CD4-positive, CD25-positive, alpha-beta regulatory T cell (primary cell): ENCODE measurements at regions not wholly inside any gene's neighbourhood (a gene's known extent, or its start where the extent isn't known, plus 50 kb on each side); places are given as distances from the start of the nearest gene placed in this dataset.

Source experiments
- ATAC-seq, 2 donors: fragments of 150-1000 bp; cut with Tn5 transposase; one replicate each; pipeline ENCODE4 v1.10.0; 2021; ENCODE audit warnings: low read depth in 2 of 2, moderate number of reproducible peaks in 2 of 2, moderate library complexity in 1 of 2
- DNase-seq, 3 donors: peaks; one replicate each; pipeline versions ENCODE4 v3.0.0 to v3.0.0-alpha.2; 2012 to 2022; ENCODE audit warnings: mixed read lengths in 1 of 3
- H3K27ac ChIP-seq: one replicate; pipeline ENCODE4 v1.7.0; 2013; ENCODE audit warnings: mild to moderate bottlenecking, low read length; ENCODE audit not compliant: insufficient read depth, poor library complexity, severe bottlenecking
- H3K27me3 ChIP-seq: one replicate; pipeline ENCODE4 v1.7.0; 2013; ENCODE audit warnings: low read length; ENCODE audit not compliant: control insufficient read depth, insufficient read depth
- H3K36me3 ChIP-seq: one replicate; pipeline ENCODE4 v1.7.0; 2013; ENCODE audit warnings: mild to moderate bottlenecking, low read length, moderate library complexity; ENCODE audit not compliant: control insufficient read depth, insufficient read depth
- H3K4me1 ChIP-seq: 2 replicates; pipeline ENCODE4 v1.7.0; 2013; ENCODE audit warnings: mild to moderate bottlenecking, low read length; ENCODE audit not compliant: insufficient read depth, control insufficient read depth, poor library complexity, severe bottlenecking
- H3K4me3 ChIP-seq: one replicate; pipeline ENCODE4 v1.7.0; 2013; ENCODE audit warnings: low read depth, mild to moderate bottlenecking, low read length, moderate library complexity
- H3K9me3 ChIP-seq, 2 experiments: 1 replicate in 1 of 2; 2 replicates in 1 of 2; pipeline ENCODE4 v1.7.0; 2013; ENCODE audit warnings: low read length in 2 of 2, mild to moderate bottlenecking in 1 of 2, moderate library complexity in 1 of 2; ENCODE audit not compliant: control insufficient read depth in 2 of 2
- H3K27ac Mint-ChIP-seq, 3 donors: one replicate each; pipeline ENCODE4 v1.8.0; 2020 to 2022; ENCODE audit warnings: mild to moderate bottlenecking in 3 of 3, mixed read lengths in 3 of 3, moderate library complexity in 2 of 3
- H3K27me3 Mint-ChIP-seq: one replicate; pipeline ENCODE4 v1.8.0; 2022; ENCODE audit warnings: mild to moderate bottlenecking, mixed read lengths
- H3K36me3 Mint-ChIP-seq: one replicate; pipeline ENCODE4 v1.8.0; 2020; ENCODE audit warnings: mixed read lengths
- H3K4me1 Mint-ChIP-seq, 4 donors: one replicate each; pipeline ENCODE4 v1.8.0; 2020 to 2022; ENCODE audit warnings: mixed read lengths in 4 of 4, mild to moderate bottlenecking in 1 of 4
- H3K4me3 Mint-ChIP-seq, 4 donors: one replicate each; pipeline ENCODE4 v1.8.0; 2020 to 2022; ENCODE audit warnings: mild to moderate bottlenecking in 4 of 4, mixed read lengths in 4 of 4, moderate library complexity in 3 of 4
- H3K9me3 Mint-ChIP-seq, 7 donors: one replicate each; pipeline ENCODE4 v1.8.0; 2020 to 2022; ENCODE audit warnings: mixed read lengths in 7 of 7, mild to moderate bottlenecking in 3 of 7, moderate library complexity in 2 of 7

GRCh38 chr3:177752831-177753230 is 555.5 kb upstream of the TBL1XR1 start:
- peaks cover 0 to 4% (median under 1%) of the 10 kb centered on the region in 4 donors for H3K4me1 Mint-ChIP-seq
- H3K27ac ChIP-seq = no peak overlapping the region
- H3K9me3 ChIP-seq = no peaks in the 10 kb centered on the region
- ATAC-seq = no peak
- no peak overlapping the region for H3K4me3 ChIP-seq
- H3K27ac Mint-ChIP-seq = peak overlapping the region in 1 of 3 donors; percentile 45
- no peaks in the 10 kb centered on the region for H3K27me3 Mint-ChIP-seq
- no peak for DNase-seq
- H3K27me3 ChIP-seq = no peaks in the 10 kb centered on the region
- H3K4me3 Mint-ChIP-seq = no peak overlapping the region
- no peaks in the 10 kb centered on the region for H3K4me1 ChIP-seq
- no peaks in the 10 kb centered on the region for H3K36me3 Mint-ChIP-seq
- no peaks in the 10 kb centered on the region for H3K36me3 ChIP-seq
- H3K9me3 Mint-ChIP-seq = no peaks in the 10 kb centered on the region

DNA sequence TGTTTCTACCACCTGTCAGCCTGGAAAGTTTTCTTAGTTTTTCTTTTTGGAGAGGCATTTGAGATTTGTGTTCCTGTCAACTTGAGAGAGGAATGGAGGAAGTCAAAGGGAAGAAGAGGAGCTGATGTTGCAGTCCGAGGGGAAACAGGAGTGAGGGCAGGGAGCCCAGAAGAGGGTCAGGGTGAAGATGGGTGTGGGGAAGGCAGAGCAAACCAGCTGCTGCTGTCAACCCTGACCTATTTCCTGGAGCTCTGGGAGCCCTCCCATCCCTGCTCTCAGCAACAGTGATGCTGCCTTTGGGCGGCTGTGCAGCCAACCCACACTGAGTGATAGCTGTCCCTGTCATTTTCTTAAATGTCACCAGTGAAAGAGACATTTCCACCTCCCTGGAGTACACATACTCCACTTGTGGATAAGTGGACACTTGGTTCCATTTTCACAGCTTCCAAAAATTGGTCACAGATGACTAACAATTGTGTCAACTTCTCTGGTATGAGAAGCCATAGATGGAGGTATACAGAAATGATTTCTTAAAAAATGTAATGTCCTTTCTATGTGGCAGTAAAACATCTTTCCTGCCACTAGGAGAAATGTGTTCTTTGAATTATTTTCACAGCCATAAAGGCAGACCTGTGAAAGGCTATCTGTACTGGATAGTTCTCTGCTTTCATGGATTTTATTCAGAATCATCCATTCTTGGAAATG is 556.3 kb upstream of the TBL1XR1 start:
- Histone ChIP-seq H3K27ac (no peak overlapping the region), H3K9me3 (no peaks in the 10 kb centered on the region), H3K27me3 (no peaks in the 10 kb centered on the region), H3K4me1 (no peaks in the 10 kb centered on the region), H3K4me3 (no peak overlapping the region), H3K36me3 (no peaks in the 10 kb centered on the region)
- H3K4me1 Mint-ChIP-seq = peaks cover 0 to 4% (median under 1%) of the 10 kb centered on the region in 4 donors
- no peaks in the 10 kb centered on the region for H3K27me3 Mint-ChIP-seq
- peaks cover 0 to 3% (median 0%) of the 10 kb centered on the region in 7 donors for H3K9me3 Mint-ChIP-seq
- no peaks in the 10 kb centered on the region for H3K36me3 Mint-ChIP-seq
- ATAC-seq = no peak
- H3K4me3 Mint-ChIP-seq = no peak overlapping the region
- no peak for DNase-seq
- H3K27ac Mint-ChIP-seq = peak overlapping the region in 1 of 3 donors; percentile 45

DNA sequence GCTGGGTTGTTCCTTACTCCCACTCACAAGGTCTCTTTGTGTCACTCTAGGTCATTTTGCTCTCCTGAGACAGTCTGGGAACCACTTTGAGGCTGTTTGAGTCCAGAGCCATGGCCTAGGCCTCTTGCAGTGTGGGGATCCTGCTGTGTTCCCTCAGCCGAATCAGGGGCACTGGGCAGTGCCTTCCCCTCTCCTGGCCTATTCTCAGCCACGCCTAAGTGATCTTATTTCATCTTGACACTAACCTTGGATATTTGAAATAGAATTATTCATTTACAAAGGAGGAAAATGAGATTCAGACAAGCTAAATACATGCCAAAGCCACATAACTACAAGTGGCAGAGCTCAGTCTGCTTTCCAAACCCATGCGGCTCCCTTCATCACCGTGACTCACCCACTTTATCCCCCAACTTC is 557.2 kb upstream of the TBL1XR1 start:
- H3K4me1 ChIP-seq = no peaks in the 10 kb centered on the region
- no peak for ATAC-seq
- Mint-ChIP-seq H3K4me3 (no peak overlapping the region), H3K27me3 (no peaks in the 10 kb centered on the region), H3K9me3 (peaks cover 0 to 4% (median 0%) of the 10 kb centered on the region in 7 donors), H3K27ac (no peak overlapping the region), H3K4me1 (peaks cover 0 to 4% (median under 1%) of the 10 kb centered on the region in 4 donors), H3K36me3 (no peaks in the 10 kb centered on the region)
- H3K27ac ChIP-seq = no peak overlapping the region
- H3K36me3 ChIP-seq = no peaks in the 10 kb centered on the region
- no peaks in the 10 kb centered on the region for H3K9me3 ChIP-seq
- H3K4me3 ChIP-seq = no peak overlapping the region
- no peaks in the 10 kb centered on the region for H3K27me3 ChIP-seq
- DNase-seq = no peak

DNA sequence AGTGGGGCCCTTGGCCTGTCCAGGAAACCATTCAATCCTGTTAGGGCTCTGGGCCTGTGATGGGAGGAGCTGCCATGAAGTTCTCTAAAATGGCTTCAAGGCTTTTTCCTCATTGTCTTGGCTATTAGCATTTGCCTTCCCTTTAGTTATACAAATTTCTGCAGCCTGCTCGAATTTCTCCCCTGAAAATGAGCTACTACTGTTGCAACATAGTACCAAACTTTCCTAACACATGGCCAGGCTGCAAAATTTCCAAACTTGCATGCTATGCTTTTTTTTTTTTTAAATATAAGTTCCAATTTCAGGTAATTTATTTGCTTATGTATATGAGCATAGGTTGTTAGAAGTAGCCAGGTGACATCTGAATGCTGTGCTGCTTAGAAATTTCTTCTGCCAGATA is 560.8 kb upstream of the TBL1XR1 start:
- Mint-ChIP-seq H3K9me3 (peaks cover 0 to 8% (median 0%) of the 10 kb centered on the region in 7 donors), H3K4me1 (no peaks in the 10 kb centered on the region), H3K4me3 (no peak overlapping the region), H3K27ac (no peak overlapping the region), H3K27me3 (no peaks in the 10 kb centered on the region), H3K36me3 (no peaks in the 10 kb centered on the region)
- Histone ChIP-seq H3K27me3 (no peaks in the 10 kb centered on the region), H3K36me3 (no peaks in the 10 kb centered on the region), H3K9me3 (no peaks in the 10 kb centered on the region), H3K27ac (no peak overlapping the region), H3K4me3 (no peak overlapping the region), H3K4me1 (no peaks in the 10 kb centered on the region)
- ATAC-seq = no peak
- no peak for DNase-seq

- Mint-ChIP-seq H3K9me3 (peaks cover 0 to 9% (median 1%) of the 10 kb centered on the region in 7 donors), H3K36me3 (no peaks in the 10 kb centered on the region), H3K27me3 (no peaks in the 10 kb centered on the region), H3K27ac (no peak overlapping the region), H3K4me3 (no peak overlapping the region), H3K4me1 (peaks cover 0 to 3% (median 0%) of the 10 kb centered on the region in 4 donors)
- Histone ChIP-seq H3K9me3 (no peaks in the 10 kb centered on the region), H3K4me1 (no peaks in the 10 kb centered on the region), H3K36me3 (no peaks in the 10 kb centered on the region), H3K27ac (no peak overlapping the region), H3K27me3 (no peaks in the 10 kb centered on the region), H3K4me3 (no peak overlapping the region)
- DNase-seq (no peak), ATAC-seq (no peak)
Measured at GRCh38 chr3:177760803-177761202, 563.5 kb upstream of the TBL1XR1 start.

DNA sequence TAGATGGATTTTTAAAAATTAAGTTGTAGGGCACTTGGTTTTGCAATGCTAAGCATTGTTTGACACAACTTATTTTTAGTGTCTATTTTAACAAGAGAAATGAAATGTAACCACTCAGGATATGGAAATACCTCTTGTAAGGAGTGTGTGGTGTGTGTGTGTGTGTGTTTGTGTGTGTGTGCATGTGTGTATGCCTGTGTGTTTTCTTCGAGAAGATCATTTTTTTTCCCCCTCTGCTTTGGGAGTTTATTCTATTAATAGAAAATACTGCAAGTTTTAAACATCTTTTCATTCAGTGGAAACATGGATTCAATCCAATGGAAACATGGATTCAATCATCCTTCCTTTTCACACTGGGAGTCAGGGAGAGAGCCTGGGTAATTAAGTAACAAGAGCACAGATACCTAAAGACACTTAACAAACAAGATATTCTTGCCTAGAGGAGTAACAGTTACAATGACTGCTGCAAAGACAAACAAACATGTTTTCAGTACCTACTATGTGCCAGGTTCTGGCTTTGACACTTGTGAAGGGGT is 567.2 kb upstream of the TBL1XR1 start:
- Mint-ChIP-seq H3K9me3 (peaks cover 0 to 11% (median 4%) of the 10 kb centered on the region in 7 donors), H3K27me3 (no peaks in the 10 kb centered on the region), H3K4me1 (peaks cover 0 to 3% (median 0%) of the 10 kb centered on the region in 4 donors), H3K27ac (no peak overlapping the region), H3K4me3 (no peak overlapping the region), H3K36me3 (no peaks in the 10 kb centered on the region)
- H3K4me1 ChIP-seq = no peaks in the 10 kb centered on the region
- H3K4me3 ChIP-seq = no peak overlapping the region
- DNase-seq = no peak
- no peak for ATAC-seq
- no peaks in the 10 kb centered on the region for H3K36me3 ChIP-seq
- peaks cover 0 to 3% of the 10 kb centered on the region in 2 experiments for H3K9me3 ChIP-seq
- no peaks in the 10 kb centered on the region for H3K27me3 ChIP-seq
- no peak overlapping the region for H3K27ac ChIP-seq

DNA sequence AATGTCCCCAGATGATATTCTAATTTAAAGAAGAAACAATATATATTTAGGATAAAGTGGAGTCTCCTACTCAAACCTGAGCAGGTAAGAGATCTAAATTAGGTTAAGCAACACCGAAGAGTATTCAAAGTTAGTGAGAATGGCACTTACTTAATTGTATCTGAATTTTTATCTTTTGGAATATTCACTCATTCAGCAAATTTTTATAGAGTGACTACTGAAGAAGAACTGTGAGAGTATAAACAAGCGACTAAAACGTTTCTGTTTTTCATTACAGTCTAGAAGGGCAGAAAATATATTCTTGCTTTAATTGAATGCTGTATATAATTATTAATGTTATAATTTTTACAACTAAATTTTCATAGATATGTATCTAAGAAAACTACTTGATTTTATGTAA is 567.7 kb upstream of the TBL1XR1 start:
- Histone ChIP-seq H3K36me3 (no peaks in the 10 kb centered on the region), H3K9me3 (peaks cover 0 to 3% of the 10 kb centered on the region in 2 experiments), H3K27me3 (no peaks in the 10 kb centered on the region), H3K4me1 (no peaks in the 10 kb centered on the region), H3K4me3 (no peak overlapping the region), H3K27ac (no peak overlapping the region)
- H3K9me3 Mint-ChIP-seq = peaks cover 0 to 14% (median 3%) of the 10 kb centered on the region in 7 donors
- H3K27me3 Mint-ChIP-seq = no peaks in the 10 kb centered on the region
- H3K4me3 Mint-ChIP-seq = no peak overlapping the region
- H3K36me3 Mint-ChIP-seq = no peaks in the 10 kb centered on the region
- ATAC-seq (no peak), DNase-seq (no peak)
- H3K27ac Mint-ChIP-seq = no peak overlapping the region
- peaks cover 0 to 3% (median 0%) of the 10 kb centered on the region in 4 donors for H3K4me1 Mint-ChIP-seq
